Urothelium cell line (cell line): ENCODE measurements at regions not wholly inside any gene's neighbourhood (a gene's known extent, or its start where the extent isn't known, plus 50 kb on each side); places are given as distances from the start of the nearest gene placed in this dataset.
"Not testable (repeated sequence)": the region's sequence is repeated elsewhere in the genome, so short reads cannot be mapped to it uniquely, and the experiment has no call there.

Experiments
- DNase-seq: peaks from one replicate; pipeline ENCODE4 v3.0.0; 2011; ENCODE audit warnings: low spot score, mixed read lengths
- FAIRE-seq: peaks from 2 replicates; lab custom pipeline; 2011; peaks lifted over from hg19 to GRCh38; lab: Jason Lieb, UNC

- DNase-seq (no peak), FAIRE-seq (no peak)
These were observed 472.5 kb downstream of the PID1 start for GRCh38 chr2:228798458-228799207.

- FAIRE-seq (no peak), DNase-seq (no peak)
These were observed 474.7 kb downstream of the PID1 start for GRCh38 chr2:228796386-228796785.

GRCh38 chr2:228793116-228793515, 478.0 kb downstream of the PID1 start:
- FAIRE-seq (no peak), DNase-seq (no peak)

GRCh38 chr2:228786901-228787300, 484.2 kb downstream of the PID1 start:
- DNase-seq (no peak), FAIRE-seq (no peak)

GRCh38 chr2:228782281-228782680, 488.8 kb downstream of the PID1 start:
- no peak for DNase-seq
- FAIRE-seq, result no peak

- DNase-seq, result no peak
- FAIRE-seq, result no peak
These were observed 493.2 kb downstream of the PID1 start for GRCh38 chr2:228777855-228778355.

- FAIRE-seq (no peak), DNase-seq (no peak)
These were observed 496.5 kb downstream of the PID1 start for GRCh38 chr2:228774548-228774947.

- FAIRE-seq, result no peak
- no peak for DNase-seq
These were observed 499.3 kb downstream of the PID1 start for GRCh38 chr2:228771774-228772173.

GRCh38 chr2:228771315-228771714, 499.8 kb downstream of the PID1 start:
- no peak for FAIRE-seq
- no peak for DNase-seq

- no peak for FAIRE-seq
These were observed 502.3 kb downstream of the PID1 start for GRCh38 chr2:228768818-228769217.

GRCh38 chr2:228768141-228768540, 502.9 kb downstream of the PID1 start:
- not testable (repeated sequence) for DNase-seq, FAIRE-seq

More at GRCh38 chr2:228768818-228769217, 502.3 kb downstream of the PID1 start:
- peak; percentile 48 for DNase-seq

- no peak for DNase-seq
- FAIRE-seq, result no peak
These were observed 503.9 kb downstream of the PID1 start for GRCh38 chr2:228767196-228767595.

- no peak for DNase-seq
- no peak for FAIRE-seq
These were observed 507.6 kb downstream of the PID1 start for GRCh38 chr2:228763379-228763981.

GRCh38 chr2:228762565-228762964, 508.5 kb downstream of the PID1 start:
- FAIRE-seq, result no peak
- DNase-seq, result no peak

GRCh38 chr2:228755661-228756060, 515.4 kb downstream of the PID1 start:
- not testable (repeated sequence) for DNase-seq, FAIRE-seq

- peak; percentile 27 for FAIRE-seq
- peak; percentile 27 for DNase-seq
These were observed 523.6 kb downstream of the PID1 start for GRCh38 chr2:228747483-228747882.

GRCh38 chr2:228738671-228739380, 532.3 kb downstream of the PID1 start:
- no peak for DNase-seq
- no peak for FAIRE-seq

- DNase-seq, result no peak
- no peak for FAIRE-seq
These were observed 535.4 kb downstream of the PID1 start for GRCh38 chr2:228735697-228736096.

GRCh38 chr2:228731517-228731916, 539.6 kb downstream of the PID1 start:
- DNase-seq (peak; percentile 70), FAIRE-seq (no peak)

- DNase-seq (peak; percentile 25), FAIRE-seq (no peak)
These were observed 542.1 kb downstream of the PID1 start for GRCh38 chr2:228728961-228729360.

- FAIRE-seq (no peak), DNase-seq (no peak)
These were observed 543.5 kb upstream of the SPHKAP start for GRCh38 chr2:228725031-228725430.

GRCh38 chr2:228723599-228723998, 542.1 kb upstream of the SPHKAP start:
- DNase-seq, result no peak
- FAIRE-seq, result no peak
